ENCODE measurements at regions not wholly inside any gene's neighbourhood (a gene's known extent, or its start where the extent isn't known, plus 50 kb on each side); places are given as distances from the start of the nearest gene placed in this dataset.

DNA sequence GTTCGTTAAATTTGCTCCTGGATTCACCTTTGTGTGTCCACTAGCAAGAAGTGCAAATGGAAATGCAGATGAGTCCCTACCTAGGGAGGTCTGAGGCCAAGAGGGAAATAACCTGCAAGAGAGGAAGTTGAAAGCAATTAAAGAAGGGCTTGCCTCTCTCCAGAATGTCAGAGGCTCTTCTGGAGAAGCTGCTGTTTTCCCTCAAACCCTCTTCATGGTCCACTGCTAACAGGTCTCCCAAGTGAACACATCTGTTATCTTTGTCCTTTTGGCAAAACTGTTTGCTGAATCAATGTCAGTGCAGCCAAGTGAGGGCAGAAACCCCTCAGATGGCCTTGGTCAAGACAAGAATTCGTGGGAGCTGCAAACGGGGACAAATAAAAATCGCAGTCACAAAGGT is 177.3 kb upstream of the PLXNA2 start:
- no peak for DNase-seq

DNA sequence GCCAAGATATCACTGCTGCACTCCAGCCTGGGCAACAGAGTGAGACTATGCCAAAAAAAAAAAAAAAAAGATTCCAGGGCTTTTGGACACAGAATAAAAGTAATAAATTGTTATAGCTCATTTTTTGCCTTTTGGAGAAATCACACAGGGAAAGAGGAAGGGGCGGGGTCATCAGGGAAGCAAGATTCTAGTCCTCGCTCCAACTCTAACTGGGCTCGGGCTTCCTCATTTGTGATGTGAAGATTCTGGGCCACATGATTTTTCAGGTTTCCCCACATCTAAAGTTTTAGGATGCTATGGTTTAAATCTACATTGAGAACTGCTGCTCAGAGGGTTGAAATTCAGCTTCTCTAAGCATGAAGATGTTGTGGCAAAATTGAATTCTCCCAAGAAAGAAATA is 179.3 kb upstream of the PLXNA2 start:
- DNase-seq = no peak

DNA sequence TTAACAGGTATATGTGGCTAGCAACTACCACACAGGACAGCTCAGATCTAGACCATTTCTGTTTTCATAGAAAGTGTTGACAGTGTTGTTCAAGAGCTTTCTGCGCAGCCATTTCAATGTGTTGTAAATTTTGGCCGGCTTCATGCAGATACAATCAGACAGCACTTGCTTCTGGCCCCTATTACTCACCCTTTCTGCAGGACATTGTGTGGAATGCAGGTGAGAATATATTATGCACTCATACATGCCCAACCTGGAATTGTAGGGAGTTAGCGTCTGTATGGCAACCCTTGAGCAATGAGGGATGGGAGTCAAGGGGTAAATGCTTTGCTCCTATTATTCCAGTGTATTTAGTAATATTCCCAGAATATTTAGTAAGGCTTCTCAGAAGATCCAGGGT is 180.9 kb upstream of the PLXNA2 start:
- DNase-seq = no peak

DNA sequence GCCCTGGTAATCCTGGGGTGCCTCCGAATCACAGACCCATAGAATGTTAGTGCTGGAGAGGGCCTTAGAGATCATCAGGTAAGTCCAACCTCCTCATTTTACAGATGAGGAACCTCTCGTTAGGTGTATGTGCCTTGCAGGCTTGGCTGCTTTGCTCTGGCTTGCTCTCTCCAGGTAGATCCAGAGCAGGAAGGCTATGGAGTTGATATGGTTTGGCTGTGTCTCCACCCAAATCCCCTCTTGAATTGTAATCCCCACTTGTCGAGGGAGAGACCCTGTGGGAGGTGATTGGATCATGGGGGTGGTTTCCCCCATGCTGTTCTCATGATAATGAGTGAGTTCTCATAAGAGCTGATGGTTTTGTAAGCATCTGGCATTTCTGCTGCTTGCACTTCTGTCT is 186.0 kb upstream of the PLXNA2 start:
- no peak for DNase-seq

DNA sequence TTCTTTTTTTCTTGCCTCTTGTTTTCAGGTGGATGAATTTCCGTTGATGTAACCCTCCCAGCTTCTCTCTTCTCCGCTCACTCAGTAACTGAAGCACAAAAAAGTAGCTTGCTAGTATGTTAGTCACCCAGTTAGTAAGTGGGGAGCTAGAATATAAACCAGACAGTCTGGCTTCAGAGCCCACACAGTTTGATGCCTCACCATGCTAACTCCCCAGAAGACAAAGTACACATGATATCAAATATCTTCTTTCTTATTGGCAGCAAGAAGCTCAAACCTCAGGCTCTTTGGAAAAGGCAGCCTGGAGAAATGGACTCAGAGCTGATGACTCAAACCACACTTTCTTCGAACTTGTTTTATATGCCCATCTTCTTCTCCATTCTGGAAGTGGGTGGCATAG is 187.5 kb upstream of the PLXNA2 start:
- no peak for DNase-seq

DNA sequence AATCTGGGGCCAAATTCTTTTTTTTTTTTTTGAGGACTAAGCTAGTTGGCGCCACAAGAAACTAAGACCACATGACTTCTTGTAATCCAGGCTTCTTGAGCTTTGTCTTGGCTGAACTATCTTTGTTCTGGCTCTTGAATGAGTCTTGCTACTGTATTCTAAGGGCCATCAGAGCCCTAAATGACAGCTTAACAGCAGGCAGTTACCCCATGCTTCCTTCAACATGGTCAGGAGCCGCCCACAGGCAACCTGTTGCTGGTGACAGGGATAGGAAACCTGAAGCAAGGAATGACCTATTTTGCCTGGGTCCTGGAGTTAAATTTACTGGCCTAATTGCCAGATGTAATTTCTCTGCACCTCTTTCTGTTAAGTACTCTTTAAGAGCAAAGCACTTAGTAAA is 188.2 kb upstream of the PLXNA2 start:
- no peak for DNase-seq

DNA sequence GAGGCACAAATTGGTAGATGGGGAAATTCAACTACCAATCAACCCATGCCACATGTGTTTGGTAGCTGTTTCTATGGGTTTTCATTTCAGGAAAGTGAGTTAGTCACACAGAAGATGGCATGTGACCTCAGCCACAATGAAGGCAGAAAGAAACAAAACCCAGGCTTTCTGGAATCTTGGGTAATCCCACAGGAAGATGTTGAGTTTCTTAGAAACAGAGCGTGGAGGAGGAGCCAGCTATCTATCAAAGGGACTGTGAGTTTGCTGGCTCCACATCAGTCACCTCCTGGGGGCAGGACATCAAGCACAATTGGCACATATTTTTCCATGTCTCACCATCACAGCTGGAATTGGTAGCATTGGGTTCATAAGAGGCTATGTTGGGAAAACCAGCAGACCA is 188.9 kb upstream of the PLXNA2 start:
- no peak for DNase-seq

GRCh38 chr1:208433971-208434370 is 189.8 kb upstream of the PLXNA2 start:
- no peak for DNase-seq

- DNase-seq = no peak
These were observed 193.2 kb upstream of the PLXNA2 start for GRCh38 chr1:208437401-208437800.

- no peak for DNase-seq
These were observed 194.0 kb upstream of the PLXNA2 start for GRCh38 chr1:208438112-208438699.

- no peak for DNase-seq
These were observed 201.6 kb upstream of the PLXNA2 start for GRCh38 chr1:208445758-208446203.

DNA sequence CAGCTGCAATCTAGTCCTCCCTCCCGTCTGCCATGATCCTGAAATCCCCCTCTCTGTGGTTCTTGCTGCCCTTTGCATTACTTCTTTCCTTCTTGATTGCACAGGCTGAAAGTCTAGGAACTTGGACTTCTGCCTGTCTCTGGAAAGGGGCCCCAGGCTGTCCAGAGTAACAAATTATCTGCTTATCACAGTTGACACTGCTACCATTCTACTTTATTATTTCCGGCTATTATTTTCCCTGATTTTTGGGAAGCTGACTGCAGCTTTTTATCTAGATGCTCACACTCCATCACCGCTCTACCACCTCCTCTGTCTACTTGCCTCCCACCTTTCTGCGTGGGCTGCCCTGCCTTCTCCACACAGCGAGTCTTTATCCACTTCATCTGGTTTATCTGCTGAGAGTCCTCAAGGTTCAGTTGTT is 202.1 kb upstream of the PLXNA2 start:
- DNase-seq = no peak

- DNase-seq = no peak
These were observed 204.2 kb upstream of the PLXNA2 start for GRCh38 chr1:208448425-208448824.

DNA sequence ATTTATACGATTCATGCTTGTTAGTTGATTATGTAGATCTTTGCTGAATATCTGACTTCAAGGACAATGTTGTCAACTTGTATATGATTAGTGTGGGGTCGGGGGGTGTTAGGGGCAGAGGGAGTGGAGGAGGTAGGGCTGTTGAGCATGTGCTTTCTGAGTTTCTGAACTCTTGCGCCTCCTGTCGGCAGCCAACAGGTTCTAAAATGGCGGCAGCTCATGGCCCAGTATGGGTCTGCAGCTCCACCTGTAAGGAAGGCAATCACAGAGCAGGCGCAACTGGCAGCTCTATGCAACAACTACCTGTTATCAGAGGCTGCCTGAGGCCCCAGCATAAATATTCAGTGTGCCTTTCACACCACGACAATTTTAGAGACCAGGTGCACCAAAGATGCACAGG is 205.8 kb upstream of the PLXNA2 start:
- no peak for DNase-seq

DNA sequence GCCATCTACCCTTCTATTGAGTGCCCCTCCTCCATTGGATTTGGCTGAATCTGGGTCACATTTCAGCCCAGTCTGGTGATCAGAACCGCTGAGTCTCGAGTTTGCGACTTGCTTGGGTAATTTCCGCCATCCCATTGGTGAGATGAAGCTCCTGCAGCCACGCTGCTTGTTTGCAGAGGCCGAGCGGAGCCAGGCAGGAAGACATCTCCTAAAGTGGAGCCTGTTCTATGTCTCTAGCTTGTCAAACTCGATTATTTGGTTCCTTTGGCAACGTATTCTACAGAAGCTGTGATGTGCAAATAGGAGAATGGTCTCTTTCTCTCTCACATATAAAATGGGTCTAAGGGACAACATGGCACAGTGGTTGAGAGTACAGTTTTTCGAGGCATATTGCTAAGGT is 206.8 kb upstream of the PLXNA2 start:
- DNase-seq = no peak

- no peak for DNase-seq
These were observed 211.6 kb upstream of the PLXNA2 start for GRCh38 chr1:208455821-208456220.

DNA sequence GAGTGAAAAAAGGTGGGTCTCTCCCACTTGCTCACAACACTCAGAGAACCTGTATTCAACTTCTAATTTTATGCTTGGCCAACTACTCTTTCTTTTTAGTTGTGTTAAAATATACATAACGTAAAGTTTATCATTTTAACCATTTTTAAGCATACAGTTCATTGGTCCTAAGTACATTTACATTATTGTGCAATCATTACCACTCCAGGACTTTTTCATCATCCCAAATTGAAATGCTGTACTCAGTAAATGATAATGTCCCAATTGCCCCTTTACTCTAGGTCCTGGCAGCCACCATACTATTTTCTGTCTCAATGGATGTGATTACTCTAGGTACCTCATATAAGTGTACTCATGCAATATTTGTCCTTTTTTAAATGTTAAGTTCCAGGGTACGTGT is 212.3 kb upstream of the PLXNA2 start:
- DNase-seq = no peak

- no peak for DNase-seq
These were observed 216.6 kb upstream of the PLXNA2 start for GRCh38 chr1:208460823-208461222.

- DNase-seq = no peak
These were observed 217.5 kb upstream of the PLXNA2 start for GRCh38 chr1:208461680-208462079.

DNA sequence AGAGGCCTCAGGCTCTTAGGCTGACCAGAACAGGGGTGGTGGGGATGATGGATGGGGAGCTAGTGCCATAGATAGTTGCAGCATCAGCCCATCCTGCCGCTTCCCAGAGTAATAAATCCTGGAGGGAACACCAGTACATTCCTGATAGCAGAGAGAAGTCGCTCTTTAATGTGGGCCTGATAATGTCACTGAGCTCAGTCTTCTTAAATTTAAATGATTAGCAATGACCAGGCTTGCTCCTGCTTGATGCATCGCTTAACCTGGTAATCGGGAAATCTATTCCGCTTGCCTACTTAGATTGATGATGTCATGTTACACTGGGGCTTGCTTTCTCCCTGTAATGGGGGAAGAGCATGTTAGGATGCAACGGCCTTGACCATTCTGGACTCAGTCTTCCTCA is 218.6 kb upstream of the PLXNA2 start:
- DNase-seq = no peak

- DNase-seq = no peak
These were observed 221.1 kb upstream of the PLXNA2 start for GRCh38 chr1:208465266-208465665.

DNA sequence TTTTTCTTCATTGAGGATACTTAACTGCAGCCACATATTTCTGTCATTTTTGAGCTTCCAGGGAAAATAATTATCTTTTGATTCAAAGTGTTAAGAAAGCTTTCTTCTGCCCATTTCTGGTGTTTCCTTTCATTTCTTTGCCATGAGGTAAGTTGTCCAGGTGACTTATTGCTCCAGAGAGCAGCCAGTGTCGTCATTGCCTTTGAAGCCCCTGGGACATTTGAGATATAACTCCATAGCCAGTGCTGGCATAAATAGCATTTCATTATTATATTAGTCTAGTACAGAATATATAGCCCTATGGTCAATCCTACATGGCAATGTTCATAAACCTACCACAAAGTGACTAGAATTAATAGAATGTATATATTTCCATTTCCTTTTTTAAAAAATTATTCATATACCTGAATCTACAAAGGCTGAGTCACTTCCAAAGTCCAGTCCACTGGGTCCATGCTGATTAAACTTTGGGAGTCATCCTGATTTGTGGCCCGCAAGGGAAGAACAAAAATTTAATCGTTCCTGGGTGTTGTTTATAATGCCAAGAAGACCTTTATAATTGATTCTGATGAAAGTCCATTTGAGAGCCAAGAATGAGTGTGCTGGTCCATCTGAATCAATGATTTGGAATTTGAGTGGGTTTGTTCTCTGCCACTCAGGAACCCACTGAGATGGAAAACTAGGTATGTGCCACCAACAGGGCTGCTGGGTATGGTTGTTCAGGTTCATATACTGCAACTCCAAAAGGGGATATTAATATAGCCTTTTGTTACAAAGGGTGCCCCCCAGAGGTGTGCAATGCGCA is 221.8 kb upstream of the PLXNA2 start:
- no peak for DNase-seq

- no peak for DNase-seq
These were observed 223.1 kb upstream of the PLXNA2 start for GRCh38 chr1:208467151-208467780.

- no peak for DNase-seq
These were observed 231.3 kb upstream of the PLXNA2 start for GRCh38 chr1:208475449-208475848.
